K562 (cell line): ENCODE measurements at regions not wholly inside any gene's neighbourhood (a gene's known extent, or its start where the extent isn't known, plus 50 kb on each side); places are given as distances from the start of the nearest gene placed in this dataset.

Experiments used
- ATAC-seq: fragments of 200-7000 bp; cut with Tn5 transposase; 3 replicates; pipeline ENCODE4 v1.9.1; 2020; ENCODE audit warnings: moderate library complexity
- BruUV-seq: library from RNA; stranded (reverse); fragments of 400-500 nt; replicated peaks from 2 replicates; lab custom pipeline; 2021; lab: Mats Ljungman, UMichigan
- CTCF ChIA-PET: fragments of 300-600 bp; formaldehyde crosslinking; extraction: SDS; loops from one replicate; lab custom pipeline; 2021; ENCODE audit warnings: low intra/inter-chr PET ratio; lab: Yijun Ruan, JAX
- POLR2A ChIA-PET: fragments of 300-600, 350-650 bp; sonication (Branson Sonifier 250); formaldehyde crosslinking; extraction: SDS; loops from one replicate; lab custom pipeline; 2021; ENCODE audit warnings: antibody characterized with exemption, inconsistent platforms; lab: Yijun Ruan, JAX
- DNase-seq, 4 experiments: peaks; one replicate each; pipeline versions ENCODE4 v3.0.0 to v3.0.0-alpha.2; 2011 to 2018; ENCODE audit warnings: low spot score in 3 of 4, mixed read lengths in 3 of 4; ENCODE audit errors: extremely low read depth in 1 of 4
- FAIRE-seq: peaks from 2 replicates; lab custom pipeline; 2011; peaks lifted over from hg19 to GRCh38; lab: Jason Lieb, UNC
- H2AFZ ChIP-seq: 2 replicates; pipeline ENCODE4 v1.6.0; 2011; ENCODE audit warnings: low read depth, low read length, control low read depth, inconsistent platforms
- H3K27ac ChIP-seq: fragments of 200-600 bp; 3 replicates; pipeline ENCODE4 v1.8.0; 2011; ENCODE audit warnings: low read depth, mild to moderate bottlenecking, control low read depth, inconsistent platforms, low read length, moderate library complexity, mixed read lengths; ENCODE audit errors: extremely low read depth
- H3K27me3 ChIP-seq, 2 experiments: fragments of 300-600 bp in 1 of 2; 2 replicates in 1 of 2; 3 replicates in 1 of 2; pipeline versions ENCODE4 v1.6.0 to v1.8.0; 2011; ENCODE audit warnings: inconsistent platforms in 2 of 2, low read length in 2 of 2, mild to moderate bottlenecking in 1 of 2, mixed read lengths in 1 of 2, moderate library complexity in 1 of 2; ENCODE audit not compliant: control insufficient read depth in 2 of 2, insufficient read depth in 2 of 2
- H3K36me3 ChIP-seq: fragments of 300-600 bp; 3 replicates; pipeline ENCODE4 v1.8.0; 2011; ENCODE audit warnings: mild to moderate bottlenecking, low read length, inconsistent platforms; ENCODE audit not compliant: control insufficient read depth, insufficient read depth
- H3K4me1 ChIP-seq, 2 experiments: fragments of 200-600 bp in 1 of 2; replicated peaks in 1 of 2; 2 replicates in 1 of 2; 3 replicates in 1 of 2; pipeline versions ENCODE4 v1.5.1 to v1.8.0; 2011; ENCODE audit warnings: inconsistent platforms in 2 of 2, low read length in 2 of 2, mild to moderate bottlenecking in 1 of 2, mixed read lengths in 1 of 2, moderate library complexity in 1 of 2; ENCODE audit not compliant: control insufficient read depth in 2 of 2, insufficient read depth in 2 of 2
- H3K4me2 ChIP-seq: 2 replicates; pipeline ENCODE4 v1.6.1; 2011; ENCODE audit warnings: low read length, control low read depth, inconsistent platforms, mixed read lengths; ENCODE audit not compliant: insufficient read depth
- H3K4me3 ChIP-seq: fragments of 200-600 bp; sonication (generic), shearing (Covaris generic); 2 replicates; pipeline ENCODE4 v1.5.1; 2016; ENCODE audit warnings: control low read depth, inconsistent platforms
- H3K79me2 ChIP-seq: fragments of 200-600 bp; 3 replicates; pipeline ENCODE4 v1.8.0; 2011; ENCODE audit warnings: low read length, inconsistent platforms; ENCODE audit not compliant: control insufficient read depth, insufficient read depth
- H3K9ac ChIP-seq, 2 experiments: 2 replicates each; pipeline versions ENCODE4 v1.6.0 to v1.6.1; 2011; ENCODE audit warnings: low read depth in 2 of 2, low read length in 2 of 2, control low read depth in 1 of 2, inconsistent platforms in 1 of 2, mild to moderate bottlenecking in 1 of 2, mixed read lengths in 1 of 2; ENCODE audit not compliant: insufficient read depth in 1 of 2
- H3K9me1 ChIP-seq: one replicate; pipeline ENCODE4 v1.6.0; 2011; ENCODE audit warnings: inconsistent platforms, mild to moderate bottlenecking, low read length, moderate library complexity; ENCODE audit not compliant: control insufficient read depth, insufficient read depth
- H3K9me3 ChIP-seq: replicated peaks from 2 replicates; pipeline ENCODE4 v1.5.1; 2011; ENCODE audit warnings: low read depth, low read length, inconsistent platforms; ENCODE audit not compliant: control insufficient read depth, insufficient read depth
- H4K20me1 ChIP-seq: replicated peaks from 2 replicates; pipeline ENCODE4 v1.6.1; 2011; ENCODE audit warnings: low read length, inconsistent platforms, mixed read lengths; ENCODE audit not compliant: control insufficient read depth, insufficient read depth
- CEBPB ChIP-seq: fragments of 450-650 bp; IDR thresholded peaks from 2 replicates; pipeline ENCODE4 v1.6.1; 2016; ENCODE audit warnings: missing genetic modification characterization, missing compliant biosample characterization
- ZNF609 ChIP-seq: sonication (generic); formaldehyde crosslinking; IDR thresholded peaks from 2 replicates; pipeline ENCODE4 v1.8.1; 2023; ENCODE audit warnings: missing genetic modification reagents, mild to moderate bottlenecking, borderline replicate concordance
- whole genome bisulfite sequencing: fragments of 100-300 bp; shearing (Covaris generic); methylation state at CpG from one replicate; pipeline ENCODE4 v1.1.6; 2016; ENCODE audit warnings: low coverage, mixed read lengths; ENCODE audit not compliant: insufficient coverage; ENCODE audit errors: missing lambda C conversion rate; 5-methylcytosine and 5-hydroxymethylcytosine counted together
- in situ Hi-C: fragments of 300-500 bp; cut with MboI; formaldehyde crosslinking; loops from 4 replicates; pipeline ENCODE4 v1.15.0; 2018; ENCODE audit warnings: inconsistent platforms, mixed read lengths
- intact Hi-C: fragments of 100-400 bp; cut with micrococcal nuclease; formaldehyde crosslinking; loops from 2 replicates; pipeline ENCODE4 v1.14.2; 2022

- Histone ChIP-seq H3K27me3 (no peaks in the 10 kb centered on the region; a peak in 1 of 5 replicates), H3K79me2 (no peaks in the 10 kb centered on the region), H2AFZ (no peak overlapping the region), H3K4me2 (no peak overlapping the region), H3K36me3 (no peaks in the 10 kb centered on the region), H3K9ac (no peak overlapping the region), H3K9me1 (no peaks in the 10 kb centered on the region), H3K27ac (no peak overlapping the region), H3K4me1 (no peaks in the 10 kb centered on the region)
- ATAC-seq (no peak), DNase-seq (peak in 1 of 4 experiments; percentile 4)
- intact Hi-C loops, result no loop called here
- no TSS peak for BruUV-seq
- ChIA-PET POLR2A (no interaction called here), CTCF (no interaction called here)
- TF ChIP-seq ZNF609 (CRISPR knock-in tag) (no peak), CEBPB (tag) (0 out of 2 replicates have a peak, but pooled peaks have one; percentile 8)
- TF ChIP-seq, all 486 proteins: peak for 1
- no peaks in the 10 kb centered on the region for H3K9me3 ChIP-seq
- WGBS, result 3% methylated on average over 8 of the region's 10 CpGs
- in situ Hi-C loops, result no loop called here
- no peak overlapping the region for H3K4me3 ChIP-seq
- no peak for FAIRE-seq
- H4K20me1 ChIP-seq, result no peaks in the 10 kb centered on the region
Measured at GRCh38 chr15:38130740-38131498, 121.7 kb upstream of the SPRED1 start.
